Adrenal gland (tissue), 9 donors: ENCODE measurements at regions not wholly inside any gene's neighbourhood (a gene's known extent, or its start where the extent isn't known, plus 50 kb on each side); places are given as distances from the start of the nearest gene placed in this dataset.

Experiments used
- DNase-seq, 7 donors: peaks; one replicate each; pipeline ENCODE4 v3.0.0-alpha.2; 2019 to 2020
- H3K27ac ChIP-seq, 5 donors: fragments of 200-600 bp; sonication (generic) in 4 of 5; 1 replicate in 3 of 5; 2 replicates in 2 of 5; pipeline versions ENCODE4 v1.5.1 to v1.8.0; 2016 to 2020; ENCODE audit warnings: mild to moderate bottlenecking in 1 of 5
- H3K27me3 ChIP-seq: fragments of 200-600 bp; 2 replicates; pipeline ENCODE4 v1.8.0; 2021
- H3K36me3 ChIP-seq, 2 donors: fragments of 200-600 bp; replicated peaks in 1 of 2; 1 replicate in 1 of 2; 2 replicates in 1 of 2; pipeline versions ENCODE4 v1.5.1 to v1.8.0; 2018 to 2022
- H3K4me1 ChIP-seq, 2 donors: fragments of 200-600 bp; replicated peaks in 1 of 2; 1 replicate in 1 of 2; 2 replicates in 1 of 2; pipeline versions ENCODE4 v1.5.1 to v1.8.0; 2018 to 2021
- H3K4me3 ChIP-seq, 4 donors: fragments of 200-600 bp; sonication (generic) in 3 of 4; one replicate each; pipeline ENCODE4 v1.5.1; 2016 to 2018
- H3K9me3 ChIP-seq, 3 donors: fragments of 200-600 bp; sonication (generic) in 1 of 3; replicated peaks in 1 of 3; 1 replicate in 2 of 3; 2 replicates in 1 of 3; pipeline versions ENCODE4 v1.5.1 to v1.8.0; 2016 to 2021
- CTCF ChIP-seq, 6 experiments: fragments of 450-650 bp in 4 of 6; fragments of 200-600 bp in 2 of 6; sonication (generic) in 1 of 6; IDR thresholded peaks; 1 replicate in 5 of 6; 2 replicates in 1 of 6; pipeline versions ENCODE4 v1.5.1 to v1.8.0; 2016 to 2021; ENCODE audit warnings: antibody characterized with exemption in 6 of 6, mild to moderate bottlenecking in 2 of 6, moderate library complexity in 1 of 6
- POLR2A ChIP-seq, 2 donors: fragments of 450-650 bp; IDR thresholded peaks; one replicate each; pipeline ENCODE4 v1.6.1; 2017; ENCODE audit warnings: antibody characterized with exemption in 2 of 2, mild to moderate bottlenecking in 2 of 2, moderate library complexity in 1 of 2
- WGBS, 4 donors: extraction: QIAGEN DNeasy Blood & Tissue Kit in 2 of 4; methylation state at CpG; one replicate each; pipeline versions ENCODE4 v1.1.5 to v1.1.7; 2013 to 2017; 5-methylcytosine and 5-hydroxymethylcytosine counted together
- intact Hi-C, 2 donors: fragments of 100-400 bp; cut with DNase I; formaldehyde crosslinking; loops; one replicate each; pipeline versions ENCODE4 v1.14.1 to v1.15.0; 2022 to 2023
- donor health status: healthy with polysubstance abuse.
- donor health status: Bipolar disorder and iron deficiency.
- donor health status: DM: yes; HTN: yes; CAD: no.
- donor health status: DM: no; HTN: no; CAD: no.
- donor health status: DM: no; HTN: no; CAD: no.

GRCh38 chr17:79322211-79323123, 247.8 kb downstream of the ENGASE start:
- Histone ChIP-seq H3K4me1 (no peaks in the 10 kb centered on the region), H3K27ac (no peak overlapping the region), H3K27me3 (no peaks in the 10 kb centered on the region), H3K4me3 (no peak overlapping the region), H3K9me3 (no peaks in the 10 kb centered on the region), H3K36me3 (no peaks in the 10 kb centered on the region)
- DNase-seq = no peak
- 63 to 67% (median 65%) methylated on average over 10 to 14 of the region's 14 CpGs for WGBS, 4 donors
- TF ChIP-seq CTCF (IDR thresholded peaks at IDR 0.05) (no peak), POLR2A (IDR thresholded peaks at IDR 0.05) (no peak)
- intact Hi-C loops = no loop called here

- intact Hi-C loops = no loop called here
- no peaks in the 10 kb centered on the region for H3K9me3 ChIP-seq
- no peaks in the 10 kb centered on the region for H3K4me1 ChIP-seq
- no peak overlapping the region for H3K4me3 ChIP-seq
- TF ChIP-seq CTCF (IDR thresholded peaks at IDR 0.05) (no peak), POLR2A (IDR thresholded peaks at IDR 0.05) (no peak)
- H3K27me3 ChIP-seq = peaks cover 8% of the 10 kb centered on the region
- no peak for DNase-seq
- no peaks in the 10 kb centered on the region for H3K36me3 ChIP-seq
- no peak overlapping the region for H3K27ac ChIP-seq
- 60 to 71% (median 63%) methylated on average over 5 to 7 of the region's 7 CpGs for WGBS, 4 donors
Measured at GRCh38 chr17:79320331-79320730, 245.7 kb downstream of the ENGASE start.

DNA sequence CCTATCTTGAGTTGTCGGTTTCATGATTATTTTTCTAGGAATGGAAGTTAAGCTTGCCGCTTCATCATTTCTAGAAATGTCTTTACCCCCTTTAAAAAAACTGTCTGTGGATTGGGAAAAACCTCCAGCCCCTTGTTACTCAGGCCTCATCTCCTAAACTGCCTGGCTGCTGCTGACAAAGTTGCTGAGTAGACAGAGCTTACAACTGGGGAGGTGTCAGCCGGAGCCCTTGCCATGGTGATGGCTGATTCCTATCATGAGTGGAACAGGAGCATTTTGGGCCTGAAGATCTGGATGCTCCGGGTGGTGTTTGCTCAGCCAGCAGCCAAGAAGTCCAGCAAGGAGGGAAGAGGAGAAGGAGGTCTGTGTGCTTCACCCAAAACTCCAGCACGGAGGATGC, 243.3 kb downstream of the ENGASE start:
- WGBS, 4 donors = 69 to 79% (median 71%) methylated on average over 5 of the region's 5 CpGs
- no peak overlapping the region for H3K27ac ChIP-seq
- intact Hi-C loops = no loop called here
- peaks cover 11% of the 10 kb centered on the region for H3K27me3 ChIP-seq
- no peak for DNase-seq
- H3K4me3 ChIP-seq = no peak overlapping the region
- H3K9me3 ChIP-seq = no peaks in the 10 kb centered on the region
- H3K36me3 ChIP-seq = no peaks in the 10 kb centered on the region
- H3K4me1 ChIP-seq = no peaks in the 10 kb centered on the region
- TF ChIP-seq POLR2A (IDR thresholded peaks at IDR 0.05) = no peak

GRCh38 chr17:79316805-79317204, 242.2 kb downstream of the ENGASE start:
- no peak for TF ChIP-seq CTCF (IDR thresholded peaks at IDR 0.05)
- no peak for TF ChIP-seq POLR2A (IDR thresholded peaks at IDR 0.05)
- H3K4me1 ChIP-seq = no peaks in the 10 kb centered on the region
- DNase-seq = no peak
- H3K9me3 ChIP-seq = no peaks in the 10 kb centered on the region
- WGBS, 4 donors = 56 to 70% (median 62%) methylated on average over 4 to 6 of the region's 6 CpGs
- H3K36me3 ChIP-seq = no peaks in the 10 kb centered on the region
- H3K27me3 ChIP-seq = peaks cover 11% of the 10 kb centered on the region
- no peak overlapping the region for H3K27ac ChIP-seq
- intact Hi-C loops = no loop called here
- H3K4me3 ChIP-seq = no peak overlapping the region
